K562 (cell line): ENCODE measurements at regions not wholly inside any gene's neighbourhood (a gene's known extent, or its start where the extent isn't known, plus 50 kb on each side); places are given as distances from the start of the nearest gene placed in this dataset.

Experiments
- ATAC-seq: fragments of 200-7000 bp; cut with Tn5 transposase; 3 replicates; pipeline ENCODE4 v1.9.1; 2020; ENCODE audit warnings: moderate library complexity
- BruUV-seq: library from RNA; stranded (reverse); fragments of 400-500 nt; replicated peaks from 2 replicates; lab custom pipeline; 2021; lab: Mats Ljungman, UMichigan
- CTCF ChIA-PET: fragments of 300-600 bp; formaldehyde crosslinking; extraction: SDS; loops from one replicate; lab custom pipeline; 2021; ENCODE audit warnings: low intra/inter-chr PET ratio; lab: Yijun Ruan, JAX
- POLR2A ChIA-PET: fragments of 300-600, 350-650 bp; sonication (Branson Sonifier 250); formaldehyde crosslinking; extraction: SDS; loops from one replicate; lab custom pipeline; 2021; ENCODE audit warnings: antibody characterized with exemption, inconsistent platforms; lab: Yijun Ruan, JAX
- DNase-seq, 4 experiments: peaks; one replicate each; pipeline versions ENCODE4 v3.0.0 to v3.0.0-alpha.2; 2011 to 2018; ENCODE audit warnings: low spot score in 3 of 4, mixed read lengths in 3 of 4; ENCODE audit errors: extremely low read depth in 1 of 4
- FAIRE-seq: peaks from 2 replicates; lab custom pipeline; 2011; peaks lifted over from hg19 to GRCh38; lab: Jason Lieb, UNC
- H2AFZ ChIP-seq: 2 replicates; pipeline ENCODE4 v1.6.0; 2011; ENCODE audit warnings: low read depth, low read length, control low read depth, inconsistent platforms
- H3K27ac ChIP-seq: fragments of 200-600 bp; 3 replicates; pipeline ENCODE4 v1.8.0; 2011; ENCODE audit warnings: low read depth, mild to moderate bottlenecking, control low read depth, inconsistent platforms, low read length, moderate library complexity, mixed read lengths; ENCODE audit errors: extremely low read depth
- H3K27me3 ChIP-seq, 2 experiments: fragments of 300-600 bp in 1 of 2; 2 replicates in 1 of 2; 3 replicates in 1 of 2; pipeline versions ENCODE4 v1.6.0 to v1.8.0; 2011; ENCODE audit warnings: inconsistent platforms in 2 of 2, low read length in 2 of 2, mild to moderate bottlenecking in 1 of 2, mixed read lengths in 1 of 2, moderate library complexity in 1 of 2; ENCODE audit not compliant: control insufficient read depth in 2 of 2, insufficient read depth in 2 of 2
- H3K36me3 ChIP-seq: fragments of 300-600 bp; 3 replicates; pipeline ENCODE4 v1.8.0; 2011; ENCODE audit warnings: mild to moderate bottlenecking, low read length, inconsistent platforms; ENCODE audit not compliant: control insufficient read depth, insufficient read depth
- H3K4me1 ChIP-seq, 2 experiments: fragments of 200-600 bp in 1 of 2; replicated peaks in 1 of 2; 2 replicates in 1 of 2; 3 replicates in 1 of 2; pipeline versions ENCODE4 v1.5.1 to v1.8.0; 2011; ENCODE audit warnings: inconsistent platforms in 2 of 2, low read length in 2 of 2, mild to moderate bottlenecking in 1 of 2, mixed read lengths in 1 of 2, moderate library complexity in 1 of 2; ENCODE audit not compliant: control insufficient read depth in 2 of 2, insufficient read depth in 2 of 2
- H3K4me2 ChIP-seq: 2 replicates; pipeline ENCODE4 v1.6.1; 2011; ENCODE audit warnings: low read length, control low read depth, inconsistent platforms, mixed read lengths; ENCODE audit not compliant: insufficient read depth
- H3K4me3 ChIP-seq: fragments of 200-600 bp; sonication (generic), shearing (Covaris generic); 2 replicates; pipeline ENCODE4 v1.5.1; 2016; ENCODE audit warnings: control low read depth, inconsistent platforms
- H3K79me2 ChIP-seq: fragments of 200-600 bp; 3 replicates; pipeline ENCODE4 v1.8.0; 2011; ENCODE audit warnings: low read length, inconsistent platforms; ENCODE audit not compliant: control insufficient read depth, insufficient read depth
- H3K9ac ChIP-seq, 2 experiments: 2 replicates each; pipeline versions ENCODE4 v1.6.0 to v1.6.1; 2011; ENCODE audit warnings: low read depth in 2 of 2, low read length in 2 of 2, control low read depth in 1 of 2, inconsistent platforms in 1 of 2, mild to moderate bottlenecking in 1 of 2, mixed read lengths in 1 of 2; ENCODE audit not compliant: insufficient read depth in 1 of 2
- H3K9me1 ChIP-seq: one replicate; pipeline ENCODE4 v1.6.0; 2011; ENCODE audit warnings: inconsistent platforms, mild to moderate bottlenecking, low read length, moderate library complexity; ENCODE audit not compliant: control insufficient read depth, insufficient read depth
- H3K9me3 ChIP-seq: replicated peaks from 2 replicates; pipeline ENCODE4 v1.5.1; 2011; ENCODE audit warnings: low read depth, low read length, inconsistent platforms; ENCODE audit not compliant: control insufficient read depth, insufficient read depth
- H4K20me1 ChIP-seq: replicated peaks from 2 replicates; pipeline ENCODE4 v1.6.1; 2011; ENCODE audit warnings: low read length, inconsistent platforms, mixed read lengths; ENCODE audit not compliant: control insufficient read depth, insufficient read depth
- ARID1B ChIP-seq: fragments of 450-650 bp; IDR thresholded peaks from 2 replicates; pipeline ENCODE4 v1.6.1; 2016; ENCODE audit warnings: antibody characterized with exemption, mild to moderate bottlenecking, inconsistent platforms
- BRD4 ChIP-seq: fragments of 200-600 bp; sonication (generic); IDR thresholded peaks from 2 replicates; pipeline ENCODE4 v1.6.1; 2017; ENCODE audit warnings: inconsistent platforms
- CCNT2 ChIP-seq: IDR thresholded peaks from 2 replicates; pipeline ENCODE4 v1.6.1; 2011; ENCODE audit warnings: borderline replicate concordance, low read depth, mild to moderate bottlenecking, moderate library complexity, mixed read lengths, low read length; ENCODE audit not compliant: insufficient read length; ENCODE audit errors: extremely low read depth
- CTBP1 ChIP-seq: fragments of 450-650 bp; IDR thresholded peaks from 2 replicates; pipeline ENCODE4 v1.6.1; 2016; ENCODE audit warnings: borderline replicate concordance
- JUN ChIP-seq, 2 experiments: sonication (generic) in 1 of 2; formaldehyde crosslinking in 1 of 2; IDR thresholded peaks; 2 replicates each; pipeline versions ENCODE4 v1.6.1 to v1.8.0; 2012 to 2022; ENCODE audit warnings: borderline replicate concordance in 2 of 2, mild to moderate bottlenecking in 2 of 2, improper control_type of control experiment in 1 of 2, low read depth in 1 of 2, low read length in 1 of 2, missing genetic modification reagents in 1 of 2
- MAFF ChIP-seq: IDR thresholded peaks from 2 replicates; pipeline ENCODE4 v1.6.1; 2012; ENCODE audit warnings: low read length, improper control_type of control experiment
- NEUROD1 ChIP-seq: fragments of 150-350 bp; IDR thresholded peaks from 2 replicates; pipeline ENCODE4 v1.6.1; 2014; ENCODE audit warnings: borderline replicate concordance, low read length, low read depth; ENCODE audit not compliant: partially characterized antibody
- PBX2 ChIP-seq, 2 experiments: IDR thresholded peaks in 1 of 2; conservative IDR thresholded peaks in 1 of 2; 2 replicates each; pipeline ENCODE4 v1.6.1; 2016; ENCODE audit warnings: low read depth in 2 of 2, mild to moderate bottlenecking in 1 of 2, missing compliant biosample characterization in 1 of 2, missing genetic modification characterization in 1 of 2, moderate library complexity in 1 of 2
- SAFB ChIP-seq: fragments of 200-400 bp; formaldehyde crosslinking; IDR thresholded peaks from 2 replicates; pipeline ENCODE4 v1.6.1; 2017; ENCODE audit warnings: low read depth, low read length, borderline replicate concordance
- SOX6 ChIP-seq: fragments of 450-650 bp; IDR thresholded peaks from 2 replicates; pipeline ENCODE4 v1.6.1; 2014; ENCODE audit warnings: mild to moderate bottlenecking
- ZNF592 ChIP-seq: fragments of 450-650 bp; IDR thresholded peaks from 2 replicates; pipeline ENCODE4 v1.6.1; 2017; ENCODE audit warnings: antibody characterized with exemption, mild to moderate bottlenecking
- ZSCAN32 ChIP-seq: fragments of 450-650 bp; formaldehyde crosslinking; IDR thresholded peaks from 2 replicates; pipeline ENCODE4 v1.4.0; 2020; ENCODE audit warnings: mild to moderate bottlenecking, moderate library complexity
- WGBS: fragments of 100-300 bp; shearing (Covaris generic); methylation state at CpG from one replicate; pipeline ENCODE4 v1.1.6; 2016; ENCODE audit warnings: low coverage, mixed read lengths; ENCODE audit not compliant: insufficient coverage; ENCODE audit errors: missing lambda C conversion rate; 5-methylcytosine and 5-hydroxymethylcytosine counted together
- in situ Hi-C: fragments of 300-500 bp; cut with MboI; formaldehyde crosslinking; loops from 4 replicates; pipeline ENCODE4 v1.15.0; 2018; ENCODE audit warnings: inconsistent platforms, mixed read lengths
- intact Hi-C: fragments of 100-400 bp; cut with micrococcal nuclease; formaldehyde crosslinking; loops from 2 replicates; pipeline ENCODE4 v1.14.2; 2022

GRCh38 chr13:60214213-60215055 is 50.7 kb upstream of the DIAPH3 start (continued):
- TF ChIP-seq ZSCAN32 (CRISPR knock-in tag): peak; percentile 80
- peak; percentile 85 for TF ChIP-seq SOX6

GRCh38 chr13:60220072-60220471 is 56.3 kb upstream of the DIAPH3 start:
- Histone ChIP-seq H3K79me2 (no peaks in the 10 kb centered on the region), H4K20me1 (no peaks in the 10 kb centered on the region), H3K27me3 (no peaks in the 10 kb centered on the region), H3K36me3 (no peaks in the 10 kb centered on the region), H3K4me3 (no peak overlapping the region), H2AFZ (no peak overlapping the region), H3K4me2 (no peak overlapping the region), H3K9me3 (no peaks in the 10 kb centered on the region), H3K9me1 (no peaks in the 10 kb centered on the region), H3K9ac (no peak overlapping the region), H3K27ac (no peak overlapping the region), H3K4me1 (peaks cover 4 to 9% of the 10 kb centered on the region in 2 experiments; a peak in 4 of 5 replicates)
- POLR2A ChIA-PET: no interaction called here
- in situ Hi-C loops (no loop called here), intact Hi-C loops (loop anchor here (10.0 kb wide), 3 partner anchors 445 to 825 kb away; no protein-coding TSS in a partner anchor)
- 0% methylated on average over 1 of the region's 1 CpG for WGBS
- ATAC-seq (peak; percentile 73), FAIRE-seq (peak; percentile 84), DNase-seq (peak; percentile 31 to 67 (median 49))
- CTCF ChIA-PET: no interaction called here
- no TSS peak for BruUV-seq
- no peak for TF ChIP-seq PBX2 (CRISPR knock-in tag; IDR thresholded peaks at IDR 0.05; ENCODE audit: low read depth)
- peak; percentile 84 for TF ChIP-seq PBX2 (tag; conservative IDR thresholded peaks at IDR 0.05; ENCODE audit: low read depth)
- TF ChIP-seq ZNF592: no peak
- peak; percentile 62 for TF ChIP-seq CTBP1
- TF ChIP-seq NEUROD1: peak; percentile 46
- peak; percentile 95 for TF ChIP-seq ARID1B
- TF ChIP-seq SAFB: no peak
- no peak for TF ChIP-seq BRD4
- peak; percentile 18; the same call in 1 of the 2 replicates for TF ChIP-seq MAFF
- peak; percentile 64; the same call in 1 of the 2 replicates for TF ChIP-seq JUN (IDR thresholded peaks at IDR 0.05; ENCODE audit: borderline replicate concordance, low read depth, low read length)
- no peak for TF ChIP-seq JUN (CRISPR knock-in tag; IDR thresholded peaks at IDR 0.05; ENCODE audit: borderline replicate concordance)
- TF ChIP-seq CCNT2: peak; percentile 62
